ENCODE measurements at regions not wholly inside any gene's neighbourhood (a gene's known extent, or its start where the extent isn't known, plus 50 kb on each side); places are given as distances from the start of the nearest gene placed in this dataset.

DNA sequence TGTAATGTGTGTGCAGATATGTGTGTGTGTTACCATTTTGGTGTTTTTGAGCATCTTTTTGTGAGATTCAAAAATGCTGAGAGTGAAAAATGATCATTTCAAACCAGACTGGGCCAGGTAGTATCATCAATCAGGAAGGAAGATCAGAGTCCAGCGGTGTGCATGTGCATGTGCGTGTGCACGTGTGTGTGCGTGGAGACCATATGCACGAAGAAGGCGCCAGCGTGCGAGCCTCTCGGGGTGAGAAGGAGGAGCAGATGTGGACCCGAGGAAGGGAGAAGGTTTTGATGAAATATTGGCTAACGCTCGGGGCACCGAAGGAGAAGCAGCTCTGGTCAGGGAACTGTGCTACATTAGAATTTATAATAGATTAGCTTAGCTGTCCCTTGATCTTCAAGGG, 516.4 kb downstream of the CCDC171 start:
- TF ChIP-seq POLR2A (IDR thresholded peaks at IDR 0.05; ENCODE audit: low read length): no peak
- TF ChIP-seq GATA1 (IDR thresholded peaks at IDR 0.05; ENCODE audit: low read depth, low read length): no peak
